Stimulated activated CD8-positive, alpha-beta memory T cell treated with anti-CD3 and anti-CD28 coated beads, Interleukin-4, amount 100 ng/mL, for 24 hours (primary cell): ENCODE measurements at regions not wholly inside any gene's neighbourhood (a gene's known extent, or its start where the extent isn't known, plus 50 kb on each side); places are given as distances from the start of the nearest gene placed in this dataset.
A peak's percentile ranks its signal among the peaks of the same experiment; 100 is the strongest.

ENCODE experiments used
- DNase-seq: peaks from one replicate; pipeline ENCODE4 v3.0.0-alpha.2; 2020; ENCODE audit warnings: low read depth

GRCh38 chr20:60901831-60902230 is 350.2 kb upstream of the CDH4 start:
- no peak for DNase-seq

- no peak for DNase-seq
Observed at GRCh38 chr20:60903325-60903971, 348.6 kb upstream of the CDH4 start.

GRCh38 chr20:60904730-60905129 is 347.3 kb upstream of the CDH4 start:
- DNase-seq, result no peak

- no peak for DNase-seq
Observed at GRCh38 chr20:60905919-60906318, 346.1 kb upstream of the CDH4 start.

GRCh38 chr20:60906555-60906954 is 345.5 kb upstream of the CDH4 start:
- no peak for DNase-seq

GRCh38 chr20:60913298-60913697 is 338.8 kb upstream of the CDH4 start:
- DNase-seq, result no peak

GRCh38 chr20:60921022-60921622 is 330.9 kb upstream of the CDH4 start:
- peak; percentile 4 for DNase-seq

GRCh38 chr20:60926831-60927230 is 325.2 kb upstream of the CDH4 start:
- no peak for DNase-seq

- no peak for DNase-seq
Observed at GRCh38 chr20:60928341-60928740, 323.7 kb upstream of the CDH4 start.

- no peak for DNase-seq
Observed at GRCh38 chr20:60930023-60930790, 321.9 kb upstream of the CDH4 start.

GRCh38 chr20:60931696-60932095 is 320.4 kb upstream of the CDH4 start:
- no peak for DNase-seq

- DNase-seq, result no peak
Observed at GRCh38 chr20:60934724-60935123, 317.3 kb upstream of the CDH4 start.

GRCh38 chr20:60935971-60936370 is 316.1 kb upstream of the CDH4 start:
- no peak for DNase-seq

GRCh38 chr20:60937585-60937984 is 314.5 kb upstream of the CDH4 start:
- no peak for DNase-seq

GRCh38 chr20:60941379-60941778 is 310.7 kb upstream of the CDH4 start:
- DNase-seq, result no peak

GRCh38 chr20:60947819-60948218 is 304.2 kb upstream of the CDH4 start:
- no peak for DNase-seq

- DNase-seq, result no peak
Observed at GRCh38 chr20:60948224-60948623, 303.8 kb upstream of the CDH4 start.

GRCh38 chr20:60950561-60950960 is 301.5 kb upstream of the CDH4 start:
- DNase-seq, result no peak

- no peak for DNase-seq
Observed at GRCh38 chr20:60950974-60951373, 301.1 kb upstream of the CDH4 start.

- DNase-seq, result no peak
Observed at GRCh38 chr20:60952861-60953260, 299.2 kb upstream of the CDH4 start.

GRCh38 chr20:60953321-60953720 is 298.7 kb upstream of the CDH4 start:
- no peak for DNase-seq

GRCh38 chr20:60955706-60956105 is 296.4 kb upstream of the CDH4 start:
- no peak for DNase-seq

GRCh38 chr20:60956194-60956593 is 295.9 kb upstream of the CDH4 start:
- DNase-seq, result no peak
